ENCODE measurements at regions not wholly inside any gene's neighbourhood (a gene's known extent, or its start where the extent isn't known, plus 50 kb on each side); places are given as distances from the start of the nearest gene placed in this dataset.

DNA sequence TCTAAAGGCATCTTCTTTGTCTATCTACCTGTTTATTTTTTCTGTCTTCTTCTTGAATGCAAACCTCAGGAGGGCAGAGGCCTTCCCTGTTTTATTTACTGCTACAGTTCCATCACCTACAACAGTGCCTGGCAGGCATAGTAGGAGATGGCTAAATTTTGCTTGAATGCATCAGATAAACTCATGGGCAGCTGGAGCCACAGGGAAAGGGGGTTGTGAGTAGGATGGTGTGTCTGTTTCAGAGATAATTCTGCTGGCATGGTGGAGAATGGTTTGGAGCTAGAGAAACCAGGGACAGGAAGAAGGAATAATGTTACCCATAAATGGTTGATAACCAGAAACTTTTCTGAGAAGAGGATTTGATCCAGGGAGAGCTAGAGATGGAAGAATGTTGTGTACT, 189.8 kb upstream of the BRINP1 start:
- TF ChIP-seq, protein P1, sequence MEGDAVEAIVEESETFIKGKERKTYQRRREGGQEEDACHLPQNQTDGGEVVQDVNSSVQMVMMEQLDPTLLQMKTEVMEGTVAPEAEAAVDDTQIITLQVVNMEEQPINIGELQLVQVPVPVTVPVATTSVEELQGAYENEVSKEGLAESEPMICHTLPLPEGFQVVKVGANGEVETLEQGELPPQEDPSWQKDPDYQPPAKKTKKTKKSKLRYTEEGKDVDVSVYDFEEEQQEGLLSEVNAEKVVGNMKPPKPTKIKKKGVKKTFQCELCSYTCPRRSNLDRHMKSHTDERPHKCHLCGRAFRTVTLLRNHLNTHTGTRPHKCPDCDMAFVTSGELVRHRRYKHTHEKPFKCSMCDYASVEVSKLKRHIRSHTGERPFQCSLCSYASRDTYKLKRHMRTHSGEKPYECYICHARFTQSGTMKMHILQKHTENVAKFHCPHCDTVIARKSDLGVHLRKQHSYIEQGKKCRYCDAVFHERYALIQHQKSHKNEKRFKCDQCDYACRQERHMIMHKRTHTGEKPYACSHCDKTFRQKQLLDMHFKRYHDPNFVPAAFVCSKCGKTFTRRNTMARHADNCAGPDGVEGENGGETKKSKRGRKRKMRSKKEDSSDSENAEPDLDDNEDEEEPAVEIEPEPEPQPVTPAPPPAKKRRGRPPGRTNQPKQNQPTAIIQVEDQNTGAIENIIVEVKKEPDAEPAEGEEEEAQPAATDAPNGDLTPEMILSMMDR (IDR thresholded peaks at IDR 0.05), result no peak
- no peak for TF ChIP-seq EZH2 (IDR thresholded peaks at IDR 0.05; ENCODE audit: borderline replicate concordance, insufficient read depth, low read depth, low read length, poor library complexity, severe bottlenecking)
